K562 (cell line): ENCODE measurements at regions not wholly inside any gene's neighbourhood (a gene's known extent, or its start where the extent isn't known, plus 50 kb on each side); places are given as distances from the start of the nearest gene placed in this dataset.

ENCODE experiments used
- FOXP1 ChIP-seq: sonication (generic); formaldehyde crosslinking; IDR thresholded peaks from 2 replicates; pipeline ENCODE4 v1.8.0; 2022; ENCODE audit warnings: mild to moderate bottlenecking, missing genetic modification reagents
- HDAC2 ChIP-seq: fragments of 450-650 bp; IDR thresholded peaks from 2 replicates; pipeline ENCODE4 v1.6.1; 2016; ENCODE audit warnings: mild to moderate bottlenecking
- POLR2B ChIP-seq: fragments of 450-650 bp; IDR thresholded peaks from 2 replicates; pipeline ENCODE4 v1.6.1; 2018; ENCODE audit warnings: low read depth; ENCODE audit not compliant: partially characterized antibody
- SETDB1 ChIP-seq: IDR thresholded peaks from one replicate; pipeline ENCODE4 v1.6.1; 2012; ENCODE audit warnings: low read length, control low read depth, inconsistent platforms
- ZNF124 ChIP-seq: sonication (generic); formaldehyde crosslinking; IDR thresholded peaks from 2 replicates; pipeline ENCODE4 v1.8.1; 2022; ENCODE audit warnings: missing genetic modification reagents
- ZNF512 ChIP-seq: IDR thresholded peaks from 2 replicates; pipeline ENCODE4 v1.6.1; 2016; ENCODE audit warnings: missing genetic modification characterization, missing compliant biosample characterization
- TF ChIP-seq, protein P1 (sequence below), 2 experiments: IDR thresholded peaks; 2 replicates each; pipeline ENCODE4 v1.6.1; 2012; ENCODE audit warnings: improper control_type of control experiment in 2 of 2, low read depth in 2 of 2, low read length in 2 of 2, borderline replicate concordance in 1 of 2
- TF ChIP-seq, protein P2 (sequence below): sonication (generic); formaldehyde crosslinking; IDR thresholded peaks from 2 replicates; pipeline ENCODE4 v1.8.1; 2022; ENCODE audit warnings: missing genetic modification reagents

- TF ChIP-seq ZNF512, result no peak
- TF ChIP-seq, protein P1, sequence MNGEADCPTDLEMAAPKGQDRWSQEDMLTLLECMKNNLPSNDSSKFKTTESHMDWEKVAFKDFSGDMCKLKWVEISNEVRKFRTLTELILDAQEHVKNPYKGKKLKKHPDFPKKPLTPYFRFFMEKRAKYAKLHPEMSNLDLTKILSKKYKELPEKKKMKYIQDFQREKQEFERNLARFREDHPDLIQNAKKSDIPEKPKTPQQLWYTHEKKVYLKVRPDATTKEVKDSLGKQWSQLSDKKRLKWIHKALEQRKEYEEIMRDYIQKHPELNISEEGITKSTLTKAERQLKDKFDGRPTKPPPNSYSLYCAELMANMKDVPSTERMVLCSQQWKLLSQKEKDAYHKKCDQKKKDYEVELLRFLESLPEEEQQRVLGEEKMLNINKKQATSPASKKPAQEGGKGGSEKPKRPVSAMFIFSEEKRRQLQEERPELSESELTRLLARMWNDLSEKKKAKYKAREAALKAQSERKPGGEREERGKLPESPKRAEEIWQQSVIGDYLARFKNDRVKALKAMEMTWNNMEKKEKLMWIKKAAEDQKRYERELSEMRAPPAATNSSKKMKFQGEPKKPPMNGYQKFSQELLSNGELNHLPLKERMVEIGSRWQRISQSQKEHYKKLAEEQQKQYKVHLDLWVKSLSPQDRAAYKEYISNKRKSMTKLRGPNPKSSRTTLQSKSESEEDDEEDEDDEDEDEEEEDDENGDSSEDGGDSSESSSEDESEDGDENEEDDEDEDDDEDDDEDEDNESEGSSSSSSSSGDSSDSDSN (IDR thresholded peaks at IDR 0.05; ENCODE audit: borderline replicate concordance in 1 of 2, low read depth in 2 of 2, low read length in 2 of 2), result no peak
- no peak for TF ChIP-seq ZNF124
- TF ChIP-seq SETDB1, result no peak
- no peak for TF ChIP-seq HDAC2
- no peak for TF ChIP-seq FOXP1 (CRISPR knock-in tag)
- TF ChIP-seq, protein P2, sequence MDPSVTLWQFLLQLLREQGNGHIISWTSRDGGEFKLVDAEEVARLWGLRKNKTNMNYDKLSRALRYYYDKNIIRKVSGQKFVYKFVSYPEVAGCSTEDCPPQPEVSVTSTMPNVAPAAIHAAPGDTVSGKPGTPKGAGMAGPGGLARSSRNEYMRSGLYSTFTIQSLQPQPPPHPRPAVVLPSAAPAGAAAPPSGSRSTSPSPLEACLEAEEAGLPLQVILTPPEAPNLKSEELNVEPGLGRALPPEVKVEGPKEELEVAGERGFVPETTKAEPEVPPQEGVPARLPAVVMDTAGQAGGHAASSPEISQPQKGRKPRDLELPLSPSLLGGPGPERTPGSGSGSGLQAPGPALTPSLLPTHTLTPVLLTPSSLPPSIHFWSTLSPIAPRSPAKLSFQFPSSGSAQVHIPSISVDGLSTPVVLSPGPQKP (CRISPR knock-in tag), result no peak
- no peak for TF ChIP-seq POLR2B
Measured at GRCh38 chrX:7330971-7331746, 183.2 kb upstream of the PUDP start (continued).
